Stromal cell of bone marrow (primary cell): ENCODE measurements at regions not wholly inside any gene's neighbourhood (a gene's known extent, or its start where the extent isn't known, plus 50 kb on each side); places are given as distances from the start of the nearest gene placed in this dataset.

ENCODE experiments used
- DNase-seq: peaks from one replicate; pipeline ENCODE4 v3.0.0-alpha.2; 2012; ENCODE audit warnings: low read depth

- no peak for DNase-seq
Observed at GRCh38 chrX:42151808-42152207, 228.5 kb upstream of the CASK start.

- no peak for DNase-seq
Observed at GRCh38 chrX:42149765-42150164, 226.4 kb upstream of the CASK start.

GRCh38 chrX:42149281-42149680, 225.9 kb upstream of the CASK start:
- no peak for DNase-seq

GRCh38 chrX:42143866-42144592, 220.7 kb upstream of the CASK start:
- no peak for DNase-seq

GRCh38 chrX:42140320-42140719, 217.0 kb upstream of the CASK start:
- DNase-seq: no peak

GRCh38 chrX:42135583-42136228, 212.4 kb upstream of the CASK start:
- DNase-seq: no peak

- DNase-seq: no peak
Observed at GRCh38 chrX:42131856-42132255, 208.5 kb upstream of the CASK start.

- DNase-seq: no peak
Observed at GRCh38 chrX:42129022-42129940, 205.9 kb upstream of the CASK start.

- DNase-seq: no peak
Observed at GRCh38 chrX:42128587-42128986, 205.2 kb upstream of the CASK start.

GRCh38 chrX:42128020-42128419, 204.7 kb upstream of the CASK start:
- DNase-seq: no peak

- DNase-seq: no peak
Observed at GRCh38 chrX:42127563-42127962, 204.2 kb upstream of the CASK start.

GRCh38 chrX:42123369-42123768, 200.0 kb upstream of the CASK start:
- no peak for DNase-seq

- peak; percentile 62 for DNase-seq
Observed at GRCh38 chrX:42119076-42119475, 195.7 kb upstream of the CASK start.

- no peak for DNase-seq
Observed at GRCh38 chrX:42117318-42117717, 194.0 kb upstream of the CASK start.

GRCh38 chrX:42109428-42109827, 186.1 kb upstream of the CASK start:
- no peak for DNase-seq

GRCh38 chrX:42107495-42108488, 184.4 kb upstream of the CASK start:
- DNase-seq: no peak

GRCh38 chrX:42106556-42106955, 183.2 kb upstream of the CASK start:
- DNase-seq: no peak

GRCh38 chrX:42102586-42103282, 179.4 kb upstream of the CASK start:
- peak; percentile 51 for DNase-seq

- no peak for DNase-seq
Observed at GRCh38 chrX:42098900-42099299, 175.5 kb upstream of the CASK start.

- no peak for DNase-seq
Observed at GRCh38 chrX:42097486-42097885, 174.1 kb upstream of the CASK start.
